ENCODE measurements at regions not wholly inside any gene's neighbourhood (a gene's known extent, or its start where the extent isn't known, plus 50 kb on each side); places are given as distances from the start of the nearest gene placed in this dataset.

- TF ChIP-seq POLR2AphosphoS5 (IDR thresholded peaks at IDR 0.05; ENCODE audit: low read depth, low read length) (no peak), CTCF (IDR thresholded peaks at IDR 0.05) (no peak)
Observed at GRCh38 chr7:116407165-116407564, 92.4 kb upstream of the CAV2 start.
